ENCODE measurements at regions not wholly inside any gene's neighbourhood (a gene's known extent, or its start where the extent isn't known, plus 50 kb on each side); places are given as distances from the start of the nearest gene placed in this dataset.
"Not testable (repeated sequence)": the region's sequence is repeated elsewhere in the genome, so short reads cannot be mapped to it uniquely, and the experiment has no call there.

DNA sequence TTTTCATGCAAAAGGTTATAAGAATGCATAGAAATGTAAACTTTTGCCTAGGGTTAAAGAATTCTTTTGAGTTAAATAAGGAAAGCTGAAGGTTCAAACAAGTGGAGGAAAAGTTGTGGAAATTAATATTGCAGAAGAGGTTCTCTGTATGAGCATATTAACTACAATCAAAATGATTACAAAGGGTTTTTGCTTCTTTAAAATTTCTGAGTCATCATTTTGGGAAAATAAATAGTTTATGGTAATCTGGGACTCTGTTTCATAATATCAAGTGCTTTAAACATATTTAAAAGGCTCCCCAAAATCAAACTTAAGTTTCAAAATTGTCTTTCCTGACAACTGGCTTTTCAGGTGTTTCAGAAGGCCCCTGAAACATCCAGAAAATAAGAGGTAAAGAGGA lies 415.7 kb downstream of the ZNF804A start:
- H3K27me3 ChIP-seq (ENCODE audit: control insufficient read depth, insufficient read depth, low read length, poor library complexity, severe bottlenecking), result no peaks in the 10 kb centered on the region
- Mint-ChIP-seq H3K4me3 (no peak overlapping the region), H3K27ac (no peak overlapping the region), H3K4me1 (no peaks in the 10 kb centered on the region), H3K9me3 (peaks cover 48% of the 10 kb centered on the region), H3K27me3 (ENCODE audit: insufficient read depth) (no peaks in the 10 kb centered on the region), H3K36me3 (ENCODE audit: low read depth) (peaks cover 7% of the 10 kb centered on the region)
- H3K9ac ChIP-seq (ENCODE audit: extremely low read depth, low read length, poor library complexity, severe bottlenecking), result no peak overlapping the region
- H3K4me3 ChIP-seq (ENCODE audit: low read length), result no peak overlapping the region
- no peak for TF ChIP-seq CTCF (conservative IDR thresholded peaks at IDR 0.05)
- H3K36me3 ChIP-seq (ENCODE audit: control insufficient read depth, insufficient read depth, low read length), result no peaks in the 10 kb centered on the region
- no peak overlapping the region for H3K27ac ChIP-seq (ENCODE audit: low read depth, low read length)
- DNase-seq, result no peak
- peaks cover 42% of the 10 kb centered on the region for H3K9me3 ChIP-seq (ENCODE audit: control insufficient read depth, low read length)
- H3K4me1 ChIP-seq (ENCODE audit: control insufficient read depth, insufficient read depth, low read length), result no peaks in the 10 kb centered on the region

- not testable (repeated sequence) for H3K4me1 ChIP-seq (ENCODE audit: control insufficient read depth, insufficient read depth, low read length); H3K27me3 Mint-ChIP-seq (ENCODE audit: insufficient read depth); H3K9ac ChIP-seq (ENCODE audit: extremely low read depth, low read length, poor library complexity, severe bottlenecking); DNase-seq; H3K4me1 Mint-ChIP-seq; H3K27me3 ChIP-seq (ENCODE audit: control insufficient read depth, insufficient read depth, low read length, poor library complexity, severe bottlenecking); H3K36me3 Mint-ChIP-seq (ENCODE audit: low read depth); H3K9me3 ChIP-seq (ENCODE audit: control insufficient read depth, low read length); H3K36me3 ChIP-seq (ENCODE audit: control insufficient read depth, insufficient read depth, low read length); H3K4me3 ChIP-seq (ENCODE audit: low read length); H3K27ac ChIP-seq (ENCODE audit: low read depth, low read length); H3K9me3 Mint-ChIP-seq; H3K4me3 Mint-ChIP-seq; H3K27ac Mint-ChIP-seq
- WGBS, 2 experiments (ENCODE audit: insufficient coverage in 1 of 2, insufficient read length in 1 of 2), result 90 to 100% methylated on average over 2 to 3 of the region's 3 CpGs
Measured at GRCh38 chr2:185025891-185026290, 427.6 kb downstream of the ZNF804A start.

DNA sequence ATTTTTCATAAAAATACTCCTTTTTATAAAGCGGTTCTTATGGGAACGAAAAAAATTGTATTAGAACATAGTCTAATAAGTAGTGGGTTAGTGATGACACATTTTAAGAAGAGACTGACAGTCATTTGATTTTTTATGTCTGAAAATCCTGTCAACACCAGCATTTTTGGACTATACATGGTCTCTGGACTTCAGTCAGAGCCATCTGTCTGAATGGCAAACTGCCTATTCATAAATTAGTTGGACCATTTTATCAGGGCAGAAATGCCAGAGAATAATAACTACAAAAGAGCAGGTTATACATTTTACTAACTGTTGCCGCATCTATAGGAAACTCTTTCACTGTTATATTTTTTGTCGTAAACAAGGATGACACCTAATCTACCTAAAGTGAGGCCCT lies 437.6 kb downstream of the ZNF804A start:
- Mint-ChIP-seq H3K27ac (no peak overlapping the region), H3K36me3 (ENCODE audit: low read depth) (no peaks in the 10 kb centered on the region), H3K9me3 (peaks cover 14% of the 10 kb centered on the region), H3K4me1 (no peaks in the 10 kb centered on the region), H3K27me3 (ENCODE audit: insufficient read depth) (no peaks in the 10 kb centered on the region), H3K4me3 (no peak overlapping the region)
- 90% methylated on average over 4 of the region's 4 CpGs; no CpG with 5 or more reads in 1 of the 2 experiments for WGBS, 2 experiments (ENCODE audit: insufficient coverage in 1 of 2, insufficient read length in 1 of 2)
- Histone ChIP-seq H3K4me3 (ENCODE audit: low read length) (no peak overlapping the region), H3K27me3 (ENCODE audit: control insufficient read depth, insufficient read depth, low read length, poor library complexity, severe bottlenecking) (no peaks in the 10 kb centered on the region), H3K9ac (ENCODE audit: extremely low read depth, low read length, poor library complexity, severe bottlenecking) (no peak overlapping the region), H3K9me3 (ENCODE audit: control insufficient read depth, low read length) (peaks cover 10% of the 10 kb centered on the region), H3K36me3 (ENCODE audit: control insufficient read depth, insufficient read depth, low read length) (no peaks in the 10 kb centered on the region), H3K27ac (ENCODE audit: low read depth, low read length) (no peak overlapping the region), H3K4me1 (ENCODE audit: control insufficient read depth, insufficient read depth, low read length) (no peaks in the 10 kb centered on the region)
- TF ChIP-seq CTCF (conservative IDR thresholded peaks at IDR 0.05), result no peak
- no peak for DNase-seq

DNA sequence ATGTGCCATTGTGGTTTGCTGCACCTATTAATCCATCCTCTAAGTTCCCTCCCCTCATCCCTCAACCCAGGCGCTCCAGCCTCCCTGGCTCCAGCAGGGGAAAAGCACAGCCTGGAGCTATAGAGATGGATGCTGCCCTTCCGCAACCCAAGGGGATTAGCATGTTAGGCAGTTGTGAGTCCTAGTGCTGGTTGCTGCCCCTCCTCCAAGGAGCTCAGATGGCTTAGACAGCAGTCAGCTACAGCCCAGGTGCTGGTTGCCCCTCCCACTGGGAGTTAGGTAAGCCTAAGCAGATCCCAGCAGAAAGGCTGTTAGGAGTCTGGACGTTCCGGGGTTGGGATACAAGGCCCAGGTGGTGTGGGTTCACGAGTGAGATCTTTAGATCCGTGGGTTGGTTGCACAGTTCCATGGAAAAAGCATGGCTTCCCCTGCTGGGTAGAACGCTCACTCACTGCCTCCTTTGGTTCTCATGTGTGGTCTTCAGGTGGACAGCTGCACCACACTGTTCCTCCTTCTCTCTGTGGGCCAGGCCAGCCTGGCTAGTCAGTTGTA lies 446.1 kb downstream of the ZNF804A start:
- Mint-ChIP-seq H3K9me3 (peaks cover 14% of the 10 kb centered on the region), H3K27ac (no peak overlapping the region), H3K4me3 (no peak overlapping the region), H3K4me1 (no peaks in the 10 kb centered on the region), H3K36me3 (ENCODE audit: low read depth) (no peaks in the 10 kb centered on the region), H3K27me3 (ENCODE audit: insufficient read depth) (no peaks in the 10 kb centered on the region)
- H3K36me3 ChIP-seq (ENCODE audit: control insufficient read depth, insufficient read depth, low read length), result no peaks in the 10 kb centered on the region
- TF ChIP-seq CTCF (conservative IDR thresholded peaks at IDR 0.05), result no peak
- WGBS, 2 experiments (ENCODE audit: insufficient coverage in 1 of 2, insufficient read length in 1 of 2), result 94 to 95% methylated on average over 5 to 7 of the region's 7 CpGs
- H3K4me3 ChIP-seq (ENCODE audit: low read length), result no peak overlapping the region
- H3K9me3 ChIP-seq (ENCODE audit: control insufficient read depth, low read length), result peaks cover 10% of the 10 kb centered on the region
- peak; percentile 41 for DNase-seq
- no peak overlapping the region for H3K9ac ChIP-seq (ENCODE audit: extremely low read depth, low read length, poor library complexity, severe bottlenecking)
- H3K4me1 ChIP-seq (ENCODE audit: control insufficient read depth, insufficient read depth, low read length), result no peaks in the 10 kb centered on the region
- H3K27me3 ChIP-seq (ENCODE audit: control insufficient read depth, insufficient read depth, low read length, poor library complexity, severe bottlenecking), result no peaks in the 10 kb centered on the region
- H3K27ac ChIP-seq (ENCODE audit: low read depth, low read length), result no peak overlapping the region
